ENCODE measurements at regions not wholly inside any gene's neighbourhood (a gene's known extent, or its start where the extent isn't known, plus 50 kb on each side); places are given as distances from the start of the nearest gene placed in this dataset.

GRCh38 chr1:29983321-29983720 is 740.1 kb downstream of the MATN1 start:
- no peak overlapping the region for H3K4me2 ChIP-seq (ENCODE audit: low read depth, low read length)
- DNase-seq (ENCODE audit: low spot score) (no peak), ATAC-seq (no peak), FAIRE-seq (no peak)
- no peak overlapping the region for H3K4me3 ChIP-seq (replicated peaks in 1 of 3; ENCODE audit: insufficient read depth in 1 of 3, low read depth in 2 of 3, low read length in 3 of 3)
- BruUV-seq (replicated peaks), result no TSS peak
- CTCF ChIA-PET (ENCODE audit: low intra/inter-chr PET ratio, low total read pairs), result no interaction called here
- no peaks in the 10 kb centered on the region for H3K4me1 ChIP-seq (ENCODE audit: insufficient read depth, low read length)
- H2AFZ ChIP-seq (ENCODE audit: low read length), result no peak overlapping the region
- no peaks in the 10 kb centered on the region for H3K79me2 ChIP-seq (ENCODE audit: insufficient read depth, low read length)
- WGBS (ENCODE audit: low lambda C conversion rate), result 37% methylated on average over 7 of the region's 7 CpGs
- no peaks in the 10 kb centered on the region for H3K36me3 ChIP-seq (replicated peaks in 1 of 2; ENCODE audit: control insufficient read depth in 1 of 2, insufficient read depth in 2 of 2, low read length in 2 of 2)
- TF ChIP-seq ZNF496 (CRISPR knock-in tag; IDR thresholded peaks at IDR 0.05; ENCODE audit: insufficient replicate concordance) (no peak), HDAC6 (IDR thresholded peaks at IDR 0.05; ENCODE audit: low read depth, low read length) (no peak), U2AF1 (optimal IDR thresholded peaks at IDR 0.05; ENCODE audit: low read depth, low read length) (no peak), IRX3 (CRISPR knock-in tag; IDR thresholded peaks at IDR 0.05; ENCODE audit: borderline replicate concordance, low read depth) (no peak), HOXA5 (CRISPR knock-in tag; IDR thresholded peaks at IDR 0.05) (no peak), SALL2 (CRISPR knock-in tag; IDR thresholded peaks at IDR 0.05) (no peak), MEF2D (CRISPR knock-in tag; IDR thresholded peaks at IDR 0.05) (no peak), EEA1 (CRISPR knock-in tag; IDR thresholded peaks at IDR 0.05; ENCODE audit: borderline replicate concordance) (no peak), REL (CRISPR knock-in tag; conservative IDR thresholded peaks at IDR 0.05) (no peak), HOXD1 (CRISPR knock-in tag; IDR thresholded peaks at IDR 0.05) (no peak)
- TF ChIP-seq, protein P1, sequence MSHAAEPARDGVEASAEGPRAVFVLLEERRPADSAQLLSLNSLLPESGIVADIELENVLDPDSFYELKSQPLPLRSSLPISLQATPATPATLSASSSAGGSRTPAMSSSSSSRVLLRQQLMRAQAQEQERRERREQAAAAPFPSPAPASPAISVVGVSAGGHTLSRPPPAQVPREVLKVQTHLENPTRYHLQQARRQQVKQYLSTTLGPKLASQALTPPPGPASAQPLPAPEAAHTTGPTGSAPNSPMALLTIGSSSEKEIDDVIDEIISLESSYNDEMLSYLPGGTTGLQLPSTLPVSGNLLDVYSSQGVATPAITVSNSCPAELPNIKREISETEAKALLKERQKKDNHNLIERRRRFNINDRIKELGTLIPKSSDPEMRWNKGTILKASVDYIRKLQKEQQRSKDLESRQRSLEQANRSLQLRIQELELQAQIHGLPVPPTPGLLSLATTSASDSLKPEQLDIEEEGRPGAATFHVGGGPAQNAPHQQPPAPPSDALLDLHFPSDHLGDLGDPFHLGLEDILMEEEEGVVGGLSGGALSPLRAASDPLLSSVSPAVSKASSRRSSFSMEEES (CRISPR knock-in tag; IDR thresholded peaks at IDR 0.05), result no peak
- intact Hi-C loops (cut with micrococcal nuclease; ENCODE audit: unreplicated experiment), result no loop called here
- no peaks in the 10 kb centered on the region; a peak in 1 of 5 replicates for H3K27me3 ChIP-seq (ENCODE audit: control insufficient read depth in 1 of 2, insufficient read depth in 2 of 2, low read length in 2 of 2)
- no peaks in the 10 kb centered on the region for H4K20me1 ChIP-seq (ENCODE audit: insufficient read depth, low read length)
- POLR2A ChIA-PET, result no interaction called here
- H3K9ac ChIP-seq (ENCODE audit: insufficient read depth, low read depth, low read length), result no peak overlapping the region
- H3K9me3 ChIP-seq (ENCODE audit: low read length), result no peaks in the 10 kb centered on the region
- no peak overlapping the region for H3K27ac ChIP-seq (ENCODE audit: extremely low read length, insufficient read depth, low read length)
- in situ Hi-C loops (cut with HindIII; ENCODE audit: extremely low pct_ligation_motif_present, low pct_unique_long_range_greater_than_20kb), result no loop called here
